ENCODE measurements at regions not wholly inside any gene's neighbourhood (a gene's known extent, or its start where the extent isn't known, plus 50 kb on each side); places are given as distances from the start of the nearest gene placed in this dataset.

- TF ChIP-seq CTCF (IDR thresholded peaks at IDR 0.05; ENCODE audit: low read depth, low read length): no peak
- no peak for TF ChIP-seq MAX (IDR thresholded peaks at IDR 0.05; ENCODE audit: low read depth, low read length)
These were observed 719.2 kb upstream of the ARRDC3 start for GRCh38 chr5:92102313-92102712.

Data from NB4 (cell line).